MCF 10A (cell line): ENCODE measurements at regions not wholly inside any gene's neighbourhood (a gene's known extent, or its start where the extent isn't known, plus 50 kb on each side); places are given as distances from the start of the nearest gene placed in this dataset.
A peak's percentile ranks its signal among the peaks of the same experiment; 100 is the strongest.

Experiments used
- BruUV-seq: library from RNA; stranded (reverse); fragments of 400-500 nt; replicated peaks from 2 replicates; lab custom pipeline; 2021; lab: Mats Ljungman, UMichigan
- CTCF ChIA-PET: fragments of 300-600 bp; sonication (Branson Sonifier 250); formaldehyde crosslinking; extraction: SDS; loops from one replicate; lab custom pipeline; 2021; ENCODE audit warnings: antibody characterized with exemption, inconsistent platforms; lab: Yijun Ruan, JAX
- POLR2A ChIA-PET: fragments of 300-600, 350-650 bp; sonication (Branson Sonifier 250); formaldehyde crosslinking; extraction: SDS; loops from one replicate; lab custom pipeline; 2020; ENCODE audit warnings: antibody characterized with exemption, inconsistent platforms; lab: Yijun Ruan, JAX
- DNase-seq: peaks from one replicate; pipeline ENCODE4 v3.0.0-alpha.2; 2018; ENCODE audit not compliant: unreplicated experiment
- H3K27ac Mint-ChIP-seq: one replicate; pipeline ENCODE4 v1.8.0; 2022; ENCODE audit warnings: mild to moderate bottlenecking, low read depth, mixed read lengths; ENCODE audit not compliant: unreplicated experiment
- H3K27me3 Mint-ChIP-seq: one replicate; pipeline ENCODE4 v1.8.0; 2022; ENCODE audit warnings: mixed read lengths; ENCODE audit not compliant: insufficient read depth, unreplicated experiment
- H3K36me3 Mint-ChIP-seq: one replicate; pipeline ENCODE4 v1.8.0; 2022; ENCODE audit warnings: mild to moderate bottlenecking, moderate library complexity, mixed read lengths; ENCODE audit not compliant: insufficient read depth, unreplicated experiment
- H3K4me1 Mint-ChIP-seq: one replicate; pipeline ENCODE4 v1.8.0; 2022; ENCODE audit warnings: mixed read lengths; ENCODE audit not compliant: insufficient read depth, unreplicated experiment
- H3K4me3 Mint-ChIP-seq: one replicate; pipeline ENCODE4 v1.8.0; 2022; ENCODE audit warnings: mild to moderate bottlenecking, moderate library complexity, mixed read lengths; ENCODE audit not compliant: unreplicated experiment
- H3K9me3 Mint-ChIP-seq: one replicate; pipeline ENCODE4 v1.8.0; 2022; ENCODE audit warnings: mixed read lengths; ENCODE audit not compliant: unreplicated experiment
- intact Hi-C: fragments of 100-400 bp; cut with micrococcal nuclease; formaldehyde crosslinking; loops from 2 replicates; pipeline ENCODE4 v1.14.1; 2022
- TF ChIP-seq, protein P1 (sequence below): fragments of 200-600 bp; IDR thresholded peaks from one replicate; pipeline ENCODE4 v1.8.0; 2022; ENCODE audit warnings: antibody characterized with exemption, mild to moderate bottlenecking; ENCODE audit not compliant: unreplicated experiment

DNA sequence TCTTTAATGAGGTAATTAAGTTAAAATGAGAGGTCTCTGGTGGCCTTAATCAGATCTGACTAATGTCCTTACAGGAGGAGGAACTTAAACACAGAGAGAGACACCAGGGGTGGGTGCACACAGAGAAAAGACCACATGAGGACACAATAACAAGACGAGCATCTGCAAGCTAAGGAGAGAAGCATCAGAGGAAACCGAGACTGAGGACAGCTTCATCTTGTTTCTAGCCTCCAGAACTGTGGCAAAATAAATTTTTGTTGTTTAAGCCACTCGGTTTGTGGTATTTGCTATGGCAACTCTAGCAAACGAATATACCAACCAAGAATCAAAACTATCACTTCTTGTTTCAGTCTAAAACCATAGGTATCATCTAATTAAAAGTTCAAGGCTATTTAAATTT, 400.1 kb downstream of the PID1 start:
- no peak overlapping the region for H3K4me3 Mint-ChIP-seq
- CTCF ChIA-PET, result no interaction called here
- intact Hi-C loops, result no loop called here
- H3K27me3 Mint-ChIP-seq, result no peaks in the 10 kb centered on the region
- POLR2A ChIA-PET, result no interaction called here
- no peaks in the 10 kb centered on the region for H3K9me3 Mint-ChIP-seq
- H3K27ac Mint-ChIP-seq, result no peak overlapping the region
- H3K36me3 Mint-ChIP-seq, result no peaks in the 10 kb centered on the region
- peaks cover 6% of the 10 kb centered on the region for H3K4me1 Mint-ChIP-seq
- DNase-seq, result no peak
- BruUV-seq, result no TSS peak
- TF ChIP-seq, protein P1, sequence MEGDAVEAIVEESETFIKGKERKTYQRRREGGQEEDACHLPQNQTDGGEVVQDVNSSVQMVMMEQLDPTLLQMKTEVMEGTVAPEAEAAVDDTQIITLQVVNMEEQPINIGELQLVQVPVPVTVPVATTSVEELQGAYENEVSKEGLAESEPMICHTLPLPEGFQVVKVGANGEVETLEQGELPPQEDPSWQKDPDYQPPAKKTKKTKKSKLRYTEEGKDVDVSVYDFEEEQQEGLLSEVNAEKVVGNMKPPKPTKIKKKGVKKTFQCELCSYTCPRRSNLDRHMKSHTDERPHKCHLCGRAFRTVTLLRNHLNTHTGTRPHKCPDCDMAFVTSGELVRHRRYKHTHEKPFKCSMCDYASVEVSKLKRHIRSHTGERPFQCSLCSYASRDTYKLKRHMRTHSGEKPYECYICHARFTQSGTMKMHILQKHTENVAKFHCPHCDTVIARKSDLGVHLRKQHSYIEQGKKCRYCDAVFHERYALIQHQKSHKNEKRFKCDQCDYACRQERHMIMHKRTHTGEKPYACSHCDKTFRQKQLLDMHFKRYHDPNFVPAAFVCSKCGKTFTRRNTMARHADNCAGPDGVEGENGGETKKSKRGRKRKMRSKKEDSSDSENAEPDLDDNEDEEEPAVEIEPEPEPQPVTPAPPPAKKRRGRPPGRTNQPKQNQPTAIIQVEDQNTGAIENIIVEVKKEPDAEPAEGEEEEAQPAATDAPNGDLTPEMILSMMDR, result no peak

DNA sequence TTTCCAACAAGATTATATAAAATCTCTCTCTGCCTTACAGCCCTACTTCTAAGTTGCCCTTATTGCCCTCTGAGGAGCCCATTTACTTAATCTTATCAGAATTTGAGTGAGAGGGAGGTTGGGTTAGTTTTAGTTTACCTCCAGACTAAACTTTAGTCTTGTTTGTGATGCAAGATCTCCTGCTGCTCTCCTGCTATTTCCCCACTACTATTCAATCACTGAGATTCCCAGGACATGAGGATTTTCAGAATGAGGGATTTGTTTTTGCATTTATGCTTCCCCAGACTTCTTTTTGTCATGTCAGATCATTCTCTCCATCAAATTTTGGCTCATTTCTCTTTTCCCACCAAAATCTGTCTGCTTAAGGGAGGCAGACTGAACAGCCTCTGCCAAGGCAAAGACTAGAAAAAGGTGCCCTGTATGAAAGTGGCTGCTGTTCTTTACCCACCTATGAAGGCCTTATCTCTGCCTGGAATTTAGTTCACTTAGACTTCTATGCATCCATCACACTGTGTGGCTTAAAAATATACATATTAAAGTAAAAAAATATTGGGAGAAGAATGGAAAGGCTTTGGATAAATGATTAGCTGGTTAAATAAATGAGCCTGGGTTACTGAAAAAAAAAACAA, 401.3 kb downstream of the PID1 start:
- TF ChIP-seq, protein P1, result no peak

DNA sequence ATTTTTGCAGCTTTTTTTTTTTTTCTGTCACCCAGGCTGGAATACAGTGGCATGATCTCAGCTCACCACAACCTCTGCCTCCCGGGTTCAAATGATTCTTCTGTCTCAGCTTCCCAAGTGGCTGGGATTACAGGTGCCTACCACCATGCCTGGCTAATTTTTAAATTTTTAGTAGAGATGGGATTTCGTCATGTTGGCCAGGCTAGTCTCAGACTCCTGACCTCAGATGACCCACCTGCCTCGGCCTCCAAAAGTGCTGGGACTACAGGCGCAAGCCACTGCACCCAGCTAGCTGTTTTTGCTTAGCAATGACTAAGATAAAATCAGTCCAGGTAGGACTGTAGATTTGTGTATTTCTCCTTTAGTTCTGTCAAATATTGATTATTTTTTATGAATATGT, 403.7 kb downstream of the PID1 start:
- DNase-seq, result no peak
- BruUV-seq, result no TSS peak
- Mint-ChIP-seq H3K4me3 (no peak overlapping the region), H3K36me3 (no peaks in the 10 kb centered on the region), H3K27ac (no peak overlapping the region), H3K27me3 (no peaks in the 10 kb centered on the region), H3K4me1 (peaks cover 6% of the 10 kb centered on the region), H3K9me3 (no peaks in the 10 kb centered on the region)
- ChIA-PET CTCF (no interaction called here), POLR2A (no interaction called here)
- intact Hi-C loops, result no loop called here
- TF ChIP-seq, protein P1, result no peak

More for the DNA sequence above, 401.3 kb downstream of the PID1 start:
- Mint-ChIP-seq H3K27ac (no peak overlapping the region), H3K9me3 (no peaks in the 10 kb centered on the region), H3K36me3 (no peaks in the 10 kb centered on the region), H3K27me3 (no peaks in the 10 kb centered on the region), H3K4me1 (peaks cover 6% of the 10 kb centered on the region), H3K4me3 (no peak overlapping the region)
- intact Hi-C loops, result no loop called here
- BruUV-seq, result no TSS peak
- POLR2A ChIA-PET, result no interaction called here
- DNase-seq, result peak; percentile 3
- CTCF ChIA-PET, result no interaction called here

DNA sequence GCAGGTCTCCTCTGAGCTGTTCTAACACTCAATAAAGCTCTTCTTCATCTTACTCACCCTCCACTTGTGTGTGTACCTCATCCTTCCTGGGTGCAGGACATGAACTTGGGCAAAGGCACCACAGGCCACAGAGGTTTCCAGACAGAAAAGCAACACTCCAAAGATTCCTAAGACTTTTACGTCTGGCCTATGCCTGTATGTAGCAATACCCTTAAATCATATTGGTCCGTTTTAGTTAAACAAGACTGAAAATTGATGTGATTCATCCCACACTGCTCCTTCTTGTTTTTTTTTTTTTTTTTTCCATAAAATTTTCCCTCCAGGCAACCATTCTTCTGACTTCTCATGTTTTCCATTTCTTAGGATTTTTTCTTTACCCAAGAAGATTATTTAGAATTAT, 404.3 kb downstream of the PID1 start:
- TF ChIP-seq, protein P1, result no peak
- no peak overlapping the region for H3K27ac Mint-ChIP-seq
- H3K4me3 Mint-ChIP-seq, result no peak overlapping the region
- ChIA-PET POLR2A (no interaction called here), CTCF (no interaction called here)
- no peaks in the 10 kb centered on the region for H3K9me3 Mint-ChIP-seq
- H3K4me1 Mint-ChIP-seq, result peaks cover 6% of the 10 kb centered on the region
- no peaks in the 10 kb centered on the region for H3K36me3 Mint-ChIP-seq
- no TSS peak for BruUV-seq
- intact Hi-C loops, result no loop called here
- no peak for DNase-seq
- H3K27me3 Mint-ChIP-seq, result no peaks in the 10 kb centered on the region
